NCI-H1417 treated with DMSO at 0.1 percent for 48 hours (cell line): ENCODE measurements at regions not wholly inside any gene's neighbourhood (a gene's known extent, or its start where the extent isn't known, plus 50 kb on each side); places are given as distances from the start of the nearest gene placed in this dataset.
A peak's percentile ranks its signal among the peaks of the same experiment; 100 is the strongest.

ENCODE experiments used
- DNase-seq: peaks from one replicate; lab custom pipeline; 2025; lab: John Stamatoyannopoulos, UW

DNA sequence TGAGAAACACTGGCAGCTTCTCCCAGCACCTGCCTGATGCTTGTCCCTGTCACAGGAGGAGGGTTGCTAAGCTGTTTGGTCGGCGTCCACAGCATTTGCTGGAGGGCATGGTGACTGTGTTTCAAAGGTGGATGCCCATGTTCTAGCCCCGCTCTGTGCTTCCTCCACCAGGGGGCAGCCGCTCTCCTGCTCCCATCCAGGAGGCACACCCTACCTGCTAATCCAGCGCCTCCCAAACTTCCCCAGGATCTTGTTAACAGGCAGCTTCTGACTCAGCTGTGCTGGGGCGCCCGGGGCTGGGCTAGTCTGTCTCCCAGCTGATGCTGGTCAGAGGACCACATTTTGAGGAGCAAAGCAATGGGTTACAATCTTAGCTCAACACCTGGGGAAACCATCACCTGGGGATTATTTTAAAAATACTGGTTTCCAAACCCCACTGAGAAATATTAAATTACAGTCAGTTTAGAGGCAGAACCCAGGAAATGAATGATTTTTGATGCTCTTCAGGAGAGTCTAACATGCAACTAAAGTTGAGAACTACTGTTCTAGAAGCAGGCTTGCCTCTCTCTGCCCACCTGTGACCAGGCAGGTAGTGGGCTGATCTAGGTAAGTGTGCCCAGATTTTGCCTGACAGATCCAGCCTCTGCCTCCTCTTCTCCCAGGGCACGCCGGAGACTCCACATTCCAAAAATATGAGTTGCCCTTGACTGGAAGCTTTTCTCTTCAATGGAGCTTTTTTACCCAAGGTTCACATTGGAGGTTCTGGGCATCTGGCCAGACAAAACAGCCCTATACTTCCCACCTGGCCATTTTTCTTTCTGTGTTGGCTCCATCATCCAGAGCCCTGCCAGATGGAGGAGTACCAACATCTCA is 92.7 kb upstream of the GPR26 start:
- no peak for DNase-seq

DNA sequence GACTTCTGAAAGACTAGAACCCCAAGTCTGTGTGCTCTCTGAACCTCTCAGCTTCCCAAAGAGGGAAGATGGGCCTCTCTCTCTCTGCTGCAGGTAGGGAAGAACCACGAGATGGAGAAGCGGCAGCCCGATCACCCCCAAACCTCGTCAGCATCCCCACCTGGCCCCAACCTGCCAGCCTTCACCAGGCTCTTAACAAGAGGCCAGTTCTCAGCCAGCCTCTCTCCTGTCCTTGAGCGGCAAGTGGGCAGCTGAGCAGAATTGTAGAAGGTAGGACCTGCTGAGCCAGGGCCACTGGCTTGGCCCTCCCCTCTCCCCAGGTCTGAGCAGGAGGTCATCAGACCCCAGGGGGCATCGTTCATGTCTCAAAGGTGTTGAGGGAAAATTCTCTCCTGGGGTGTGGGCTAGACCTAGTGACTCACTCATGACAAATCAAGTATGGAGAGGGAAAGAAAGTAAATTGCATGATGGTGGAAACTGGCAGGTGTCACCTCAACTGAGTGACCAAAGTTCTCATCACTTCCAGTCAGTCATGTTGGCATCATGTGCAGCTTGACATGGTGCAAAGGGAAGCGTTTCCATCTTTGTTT is 92.0 kb upstream of the GPR26 start:
- DNase-seq, result no peak

DNA sequence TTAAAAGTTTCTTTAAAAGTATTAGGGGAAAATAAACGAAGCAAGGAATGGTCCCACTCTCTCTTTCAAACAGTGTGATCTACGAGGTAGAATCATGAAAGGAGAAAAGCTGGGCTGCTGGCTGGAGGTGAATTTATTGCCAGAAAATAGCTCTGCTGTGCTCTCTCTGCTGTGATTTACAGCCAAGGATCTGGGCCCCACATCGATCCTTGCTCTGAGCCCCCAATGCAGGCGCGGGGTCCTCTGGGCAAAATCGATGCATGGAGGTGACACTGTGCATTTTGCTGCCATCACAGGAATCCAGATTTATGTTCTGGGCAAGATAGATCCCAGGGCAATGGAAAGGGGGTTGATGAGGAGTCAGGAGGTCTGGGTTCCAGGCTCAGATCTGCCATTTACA is 91.0 kb upstream of the GPR26 start:
- DNase-seq, result no peak

DNA sequence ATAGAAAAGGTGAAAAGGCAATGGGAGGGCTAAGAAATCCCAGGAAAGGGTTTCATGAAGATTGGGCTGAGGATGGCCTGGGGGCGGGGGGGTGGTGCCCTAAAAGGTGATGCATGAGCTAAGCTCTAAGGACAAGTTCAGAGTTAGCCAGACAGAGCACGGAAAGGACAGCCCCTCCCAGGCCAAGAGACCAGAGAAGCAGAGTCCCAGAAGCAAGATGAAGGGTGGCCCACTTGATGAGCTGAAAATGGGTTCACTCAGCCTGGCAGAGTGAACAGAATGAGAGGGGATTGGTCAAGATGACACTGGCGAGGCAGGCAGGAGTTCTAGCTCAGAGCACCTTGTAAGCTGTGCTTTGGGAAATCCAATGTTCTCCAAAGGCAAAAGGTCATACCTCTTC is 89.4 kb upstream of the GPR26 start:
- no peak for DNase-seq

DNA sequence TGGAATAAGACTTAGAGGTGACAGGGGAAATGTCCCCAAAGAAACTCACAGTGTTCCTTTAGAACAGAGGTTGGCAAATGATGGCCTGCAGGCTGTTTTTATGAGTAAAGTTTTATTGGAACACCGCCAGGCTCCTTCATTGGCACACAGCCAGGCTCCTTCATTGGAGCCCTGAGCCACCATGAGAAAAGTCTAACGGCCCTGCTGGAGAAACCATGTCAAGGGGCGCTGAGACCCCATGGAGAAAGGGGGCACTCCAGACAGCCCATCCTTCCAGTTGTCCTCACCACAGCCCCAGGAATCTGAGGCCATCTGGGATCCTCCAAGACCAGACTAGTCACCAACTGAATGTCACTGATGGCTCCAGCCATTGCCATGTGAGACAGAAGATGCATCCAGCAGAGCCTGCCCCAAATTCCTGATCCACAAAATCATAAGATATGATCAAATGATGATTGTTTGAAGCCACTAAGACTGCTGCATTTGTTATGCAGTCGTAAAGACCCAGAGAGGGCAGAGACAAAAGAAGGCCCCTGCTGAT is 88.2 kb upstream of the GPR26 start:
- DNase-seq, result no peak

DNA sequence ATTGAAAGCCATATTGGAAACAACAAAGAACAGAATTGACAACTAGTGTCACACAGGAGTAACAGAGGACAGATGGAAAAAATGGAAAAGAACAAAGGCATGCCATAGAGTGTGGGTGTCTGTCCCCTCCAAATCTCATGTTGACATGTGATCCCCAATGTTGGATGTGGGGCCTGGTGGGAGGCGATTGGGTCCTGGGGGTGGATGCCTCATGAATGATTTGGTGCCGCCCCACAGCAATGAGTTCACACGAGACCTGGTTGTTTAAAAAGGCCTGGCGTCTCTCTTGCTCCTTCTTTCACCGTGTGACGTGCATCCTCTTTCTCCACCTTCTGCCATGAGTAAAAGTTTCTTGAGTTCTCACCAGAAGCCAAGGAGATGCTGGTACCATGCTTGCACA is 87.4 kb upstream of the GPR26 start:
- DNase-seq, result no peak

DNA sequence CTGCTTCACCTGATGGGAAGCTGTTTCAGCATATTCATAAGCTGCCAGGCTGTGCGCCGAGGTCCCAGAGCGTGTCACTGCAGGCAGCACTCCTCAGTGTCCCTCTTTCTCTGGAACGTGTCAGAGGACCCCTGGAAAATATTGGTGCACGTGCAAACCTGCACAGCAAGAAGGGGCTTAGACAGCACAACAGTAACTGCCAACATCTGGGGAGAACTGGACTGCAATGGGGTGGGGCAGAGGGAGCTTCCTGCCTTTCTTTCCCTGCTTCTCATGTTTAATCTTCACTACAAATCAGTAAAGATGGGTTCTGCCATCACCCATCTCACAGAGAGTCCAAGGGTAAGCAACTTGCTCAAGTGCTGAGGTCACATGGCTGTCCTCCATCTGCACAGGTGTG is 86.5 kb upstream of the GPR26 start:
- DNase-seq, result no peak

DNA sequence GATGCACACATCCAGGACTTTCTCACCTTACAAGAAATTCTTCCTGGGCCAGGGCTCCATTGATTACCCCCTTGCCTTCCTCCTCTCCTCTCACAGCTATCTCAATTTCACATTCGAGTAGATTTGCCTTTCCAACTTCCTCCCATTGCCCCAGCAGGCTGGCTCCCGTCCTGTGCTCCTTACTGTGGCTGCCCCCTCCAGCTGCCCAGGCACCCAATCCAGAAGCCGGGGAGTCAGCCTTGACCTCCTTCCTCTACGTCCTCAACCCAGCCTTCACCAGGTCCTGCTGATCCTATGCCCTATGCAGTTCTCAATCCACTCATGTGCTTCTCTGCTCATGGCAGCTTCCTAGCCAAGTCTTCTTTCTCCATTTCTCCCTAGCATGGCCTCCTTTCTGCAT is 85.7 kb upstream of the GPR26 start:
- no peak for DNase-seq

DNA sequence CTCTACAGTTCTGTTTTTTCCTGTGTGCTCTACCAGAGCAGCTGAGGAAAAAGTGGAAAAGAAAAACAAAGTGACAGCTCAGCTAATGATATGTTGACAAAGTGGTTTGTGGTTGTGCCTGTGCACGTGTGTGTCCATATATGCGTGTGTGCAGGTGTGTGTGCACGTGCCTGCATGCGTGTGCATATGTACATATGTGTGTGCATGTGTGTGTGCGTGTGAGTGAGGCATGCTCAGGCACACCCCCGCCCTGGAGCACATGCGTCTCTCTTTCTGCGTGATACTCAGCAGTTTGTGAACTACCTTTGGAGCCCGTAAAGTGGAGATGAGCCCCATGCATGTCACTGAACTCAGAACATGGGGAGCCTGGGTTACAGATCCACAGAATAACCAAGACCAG is 84.5 kb upstream of the GPR26 start:
- DNase-seq, result no peak

DNA sequence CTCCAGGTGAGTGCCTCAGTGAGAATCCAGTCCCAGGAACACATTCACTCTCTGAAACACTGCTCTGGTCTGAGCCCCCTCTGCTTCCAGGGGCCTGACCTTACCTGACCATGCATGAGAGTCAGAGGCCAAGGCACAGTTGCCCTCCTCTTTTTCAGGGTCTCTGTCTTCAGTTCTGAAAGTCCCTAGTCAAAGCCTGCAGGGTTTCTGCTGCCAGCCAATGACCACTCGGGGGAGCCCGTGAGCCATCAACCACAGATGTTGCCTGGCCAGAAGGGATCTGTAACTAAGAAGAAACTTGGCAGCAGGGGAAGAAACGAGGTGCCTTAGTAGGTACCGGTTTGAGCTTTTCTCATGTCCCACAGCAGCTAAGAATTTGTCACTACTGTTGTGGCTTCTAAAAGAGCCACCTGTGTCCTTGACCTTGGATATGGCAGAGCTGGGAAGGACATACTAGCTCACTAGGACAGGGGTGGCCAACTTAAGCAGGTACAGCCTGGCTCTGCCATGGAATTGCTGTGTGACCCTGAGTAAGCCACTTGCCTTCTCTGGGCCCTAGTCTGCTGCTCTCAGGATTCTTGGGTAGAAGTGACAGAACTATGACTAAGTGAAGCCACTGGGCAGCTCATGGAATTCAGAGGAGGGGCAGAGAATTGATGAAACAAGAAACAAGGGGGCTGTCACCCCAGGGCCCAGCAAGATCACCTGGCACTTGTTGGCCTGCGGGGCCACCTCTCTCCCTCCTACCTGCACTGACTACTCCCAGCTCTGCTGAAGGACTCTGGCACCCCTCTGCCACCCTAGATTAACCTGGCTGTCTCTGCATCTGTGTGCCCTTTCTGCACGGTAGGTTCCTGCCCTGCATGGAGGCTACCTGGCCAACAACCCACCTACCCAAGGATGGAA is 83.8 kb upstream of the GPR26 start:
- peak; percentile 13 for DNase-seq

DNA sequence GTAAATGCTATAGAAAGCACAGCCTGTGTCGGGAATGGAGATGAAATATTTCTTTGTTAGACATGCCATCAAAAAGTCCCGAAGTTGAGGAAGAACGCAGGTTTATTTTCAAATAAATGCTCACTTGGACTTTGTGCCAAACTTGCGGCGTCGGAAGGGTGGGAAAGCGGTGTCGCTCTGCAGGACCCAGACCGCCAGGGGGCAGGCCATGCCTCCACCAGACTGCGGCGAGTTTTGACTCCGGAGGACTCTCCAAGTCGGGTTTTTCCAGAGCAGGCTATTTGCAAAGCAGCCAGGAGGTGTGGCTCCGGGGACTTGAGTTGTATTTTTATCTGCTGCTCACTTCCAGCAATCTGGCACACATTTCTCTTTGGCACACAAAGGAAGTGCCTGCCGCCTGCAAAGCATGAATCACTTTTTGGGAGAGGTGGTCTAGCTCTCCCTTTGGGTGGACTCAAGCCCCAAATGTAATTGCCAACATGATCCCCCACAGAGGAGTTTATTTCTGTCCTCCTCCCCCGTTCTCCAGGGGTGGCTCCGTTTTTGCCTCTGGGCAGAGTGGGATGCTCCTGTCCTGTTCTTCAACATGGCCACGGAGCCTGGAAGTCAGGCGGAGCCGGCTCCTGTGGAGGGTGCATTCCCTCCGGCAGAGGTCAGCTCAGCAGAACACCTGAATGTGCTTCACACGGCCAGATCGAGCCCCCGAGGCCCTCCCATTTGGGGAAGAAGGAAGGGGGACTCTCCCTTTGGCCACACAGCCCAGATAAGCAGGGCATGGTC is 82.3 kb upstream of the GPR26 start:
- DNase-seq, result peak; percentile 2

DNA sequence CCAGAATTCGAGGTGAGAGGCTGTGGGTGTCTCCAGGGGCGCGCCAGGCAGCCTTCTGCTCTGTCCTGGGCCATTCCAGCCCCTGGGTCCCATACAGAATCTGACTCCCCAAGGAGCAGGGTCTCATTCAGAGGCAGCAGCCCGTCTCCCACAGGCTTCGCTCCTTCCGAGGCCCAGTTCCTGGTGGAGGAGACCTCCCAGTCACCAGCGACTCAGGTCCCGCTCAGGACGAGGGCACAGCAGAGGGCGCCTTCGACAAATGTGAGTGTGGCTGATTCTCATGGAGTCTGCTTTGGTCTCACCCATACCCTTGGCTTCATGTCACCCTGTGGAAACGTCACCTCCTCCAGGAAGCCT is 81.8 kb upstream of the GPR26 start:
- DNase-seq, result no peak

DNA sequence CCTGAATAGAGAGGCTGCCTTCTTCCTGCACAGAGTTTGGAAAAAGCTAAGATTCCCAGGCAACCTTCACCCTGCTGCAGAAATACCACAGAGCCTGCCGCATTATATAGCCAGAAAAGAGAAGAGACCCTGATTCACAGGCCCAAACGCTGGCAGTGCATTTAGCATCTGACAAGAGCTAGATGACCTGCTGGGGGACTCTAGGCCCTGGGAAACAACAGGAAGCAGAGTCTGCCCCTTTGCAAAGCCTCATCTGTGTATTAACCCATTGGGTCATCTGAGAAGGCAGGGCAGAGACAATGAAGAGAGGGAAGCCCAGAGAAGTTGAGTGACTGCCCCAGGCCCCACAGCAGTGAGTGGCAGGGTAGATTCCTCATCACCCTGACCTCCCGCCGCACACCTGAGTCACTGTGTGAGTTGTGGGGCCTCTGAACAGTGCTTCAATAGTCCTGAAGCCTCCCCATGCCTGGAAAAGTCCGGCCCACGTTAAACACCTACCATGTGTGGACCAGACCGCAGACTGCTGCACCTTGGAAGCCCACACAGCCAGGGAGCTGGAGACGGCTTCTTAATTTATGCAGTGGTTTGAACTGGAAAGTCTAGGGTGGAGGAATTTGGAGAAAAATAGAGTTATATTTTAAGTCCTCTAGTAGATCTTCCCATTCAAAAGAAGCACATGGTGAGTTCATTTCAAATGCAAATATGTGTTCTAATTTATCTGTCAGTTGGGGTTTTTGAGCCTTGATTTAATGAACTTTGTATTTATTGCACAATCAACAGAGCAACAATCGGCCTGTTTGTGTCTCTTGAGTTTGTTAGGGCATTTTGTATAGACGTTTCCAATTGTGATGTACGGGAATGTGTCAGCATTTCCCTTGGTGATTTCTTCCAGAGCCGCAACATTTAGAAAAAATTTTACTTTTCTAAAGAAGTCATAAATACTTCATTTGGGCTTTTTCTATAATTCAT is 80.4 kb upstream of the GPR26 start:
- no peak for DNase-seq

DNA sequence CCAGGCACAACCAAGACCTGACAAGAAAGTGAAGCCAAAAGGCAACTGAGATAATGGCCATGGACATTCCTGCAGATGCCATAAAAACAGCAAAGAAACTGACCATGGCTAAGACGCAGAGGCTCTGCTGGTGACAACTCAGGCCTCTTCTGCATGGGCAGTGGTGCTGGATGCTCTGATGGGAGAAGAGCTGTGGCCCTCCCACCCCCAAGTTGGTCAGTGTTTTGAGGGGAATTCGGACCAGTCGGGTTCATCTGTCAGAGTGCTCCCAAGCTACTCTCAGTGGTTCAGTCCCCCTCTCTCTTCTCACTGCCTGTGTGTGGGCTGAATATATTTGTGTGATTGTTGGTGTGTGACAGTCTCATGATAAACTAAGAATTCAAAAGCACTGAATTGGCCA is 79.0 kb upstream of the GPR26 start:
- DNase-seq, result no peak

DNA sequence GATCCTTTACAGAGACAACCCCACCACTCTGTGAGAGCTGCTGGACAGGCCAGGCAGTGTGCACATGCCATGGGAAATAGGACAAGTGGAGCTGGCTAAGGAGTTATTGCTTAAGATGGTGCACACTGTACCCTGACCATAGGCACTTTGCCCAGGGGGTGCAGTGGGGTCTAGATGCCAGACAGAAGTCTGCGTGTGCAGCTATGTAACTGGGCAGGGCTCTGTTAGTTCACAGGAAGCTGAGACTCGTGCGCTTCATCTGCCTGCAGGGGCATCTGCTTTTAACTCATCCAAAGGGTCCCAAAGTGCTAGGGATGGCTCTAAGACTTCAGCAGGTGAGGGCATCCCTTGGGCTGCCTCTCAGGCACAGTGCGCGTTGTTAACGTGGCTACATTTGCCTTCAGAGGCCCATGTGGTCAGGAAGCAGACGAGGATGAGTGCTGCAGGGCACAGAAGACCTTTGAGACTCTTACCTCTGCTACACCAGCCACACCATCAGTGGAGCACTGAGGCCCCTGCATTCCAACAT is 77.7 kb upstream of the GPR26 start:
- no peak for DNase-seq

DNA sequence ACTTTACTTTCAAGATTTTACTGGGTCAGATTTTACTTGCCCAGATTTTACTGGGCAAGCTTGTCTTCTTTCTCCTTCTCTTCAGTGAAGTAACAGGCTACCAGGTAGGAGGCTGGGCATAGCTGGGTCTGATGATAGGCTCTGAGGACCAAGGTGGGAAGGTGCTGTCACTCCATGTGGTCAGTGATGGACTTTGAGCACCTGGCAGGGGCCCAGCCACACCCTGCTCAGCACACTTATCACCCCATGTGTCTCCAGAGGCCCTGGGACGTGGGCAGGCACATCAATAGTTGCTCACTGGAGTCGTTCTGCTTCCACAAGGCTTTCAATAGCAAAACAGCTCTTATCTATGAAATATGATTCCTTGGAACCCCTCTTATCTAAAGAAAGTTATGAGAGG is 70.5 kb upstream of the GPR26 start:
- DNase-seq, result no peak

DNA sequence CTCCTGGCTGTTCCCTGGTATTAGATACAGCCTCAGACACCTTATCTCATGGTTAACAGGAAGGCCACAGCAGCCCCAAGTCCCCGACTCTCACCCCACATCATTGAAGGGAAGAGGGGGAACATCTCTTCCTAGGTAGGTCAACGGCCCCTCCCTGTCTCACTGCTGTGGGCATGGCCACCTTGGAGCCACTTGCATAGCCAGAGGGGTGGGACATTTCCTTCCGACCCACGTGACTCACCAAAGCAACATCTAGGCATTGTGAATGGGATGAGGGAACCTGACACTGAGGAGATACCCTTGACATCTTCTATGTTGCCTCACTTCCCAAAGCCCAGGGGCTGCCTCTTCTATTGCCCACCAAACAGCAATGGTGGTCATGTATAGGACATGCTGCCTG is 68.5 kb upstream of the GPR26 start:
- no peak for DNase-seq

DNA sequence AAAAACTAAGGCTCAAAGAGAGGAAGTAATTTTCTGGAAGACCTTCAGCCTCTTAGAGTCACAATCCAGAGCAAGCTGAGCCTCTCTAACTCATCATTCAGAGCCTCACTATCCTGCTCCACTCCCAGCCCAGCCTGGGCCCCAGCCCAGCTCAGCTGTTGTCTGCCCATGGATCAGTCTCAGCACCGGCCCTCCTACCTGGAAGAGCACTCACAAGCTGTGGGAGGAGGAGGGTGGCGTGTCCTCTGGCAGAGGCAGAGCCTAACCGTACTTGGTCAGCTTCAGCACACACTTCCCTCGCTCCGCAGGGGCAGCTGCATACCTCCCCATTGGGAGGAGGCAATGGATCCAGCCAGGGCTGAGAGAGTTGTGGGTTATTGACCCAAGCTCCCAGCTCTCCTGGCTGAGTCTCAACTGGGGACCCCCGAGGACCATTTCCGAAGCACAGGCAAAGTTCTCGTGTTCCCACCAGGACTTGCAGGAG is 66.7 kb upstream of the GPR26 start:
- no peak for DNase-seq

DNA sequence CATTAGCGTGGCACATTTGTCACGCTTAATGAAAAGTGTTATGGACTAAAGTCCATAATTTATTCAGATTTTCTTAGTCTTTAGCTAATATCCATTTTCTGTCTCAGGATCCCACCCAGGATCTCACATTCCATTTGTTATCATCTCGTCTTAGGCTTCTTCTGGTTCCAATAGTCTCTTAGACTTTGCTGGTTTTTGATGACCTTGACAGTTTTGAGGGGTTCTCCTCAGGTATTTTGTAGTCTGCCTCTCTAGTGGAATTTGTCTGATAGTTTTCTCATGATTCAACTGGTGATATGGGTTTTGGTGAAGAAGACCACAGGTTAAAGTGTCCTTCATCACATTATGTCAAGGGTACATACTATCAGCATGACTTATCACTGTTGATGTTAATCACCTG is 66.0 kb upstream of the GPR26 start:
- DNase-seq, result no peak

DNA sequence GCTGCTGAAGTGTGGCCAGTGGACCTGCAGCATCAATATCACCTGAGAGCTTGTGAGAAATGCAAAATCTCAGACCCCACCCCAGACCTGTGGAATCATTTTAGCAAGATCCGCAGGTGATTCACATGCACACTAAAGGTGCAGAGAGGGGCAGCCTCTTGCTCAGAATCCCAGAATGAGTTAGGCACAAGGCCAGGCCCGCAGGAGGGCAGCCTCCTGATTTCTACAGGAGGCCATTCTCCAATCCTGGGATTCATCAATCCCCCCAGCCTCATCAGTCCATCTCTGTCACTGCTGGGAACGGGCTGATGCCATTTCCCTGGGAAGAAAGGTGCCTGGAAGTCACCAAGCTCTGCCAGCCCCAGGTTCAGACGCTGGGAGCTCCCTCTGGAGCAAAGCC is 63.0 kb upstream of the GPR26 start:
- DNase-seq, result no peak
